ENCODE measurements at regions not wholly inside any gene's neighbourhood (a gene's known extent, or its start where the extent isn't known, plus 50 kb on each side); places are given as distances from the start of the nearest gene placed in this dataset.

GRCh38 chr16:22727285-22728166 lies 86.4 kb upstream of the HS3ST2 start:
- no peak for TF ChIP-seq POLR2A (IDR thresholded peaks at IDR 0.05)
- TF ChIP-seq, protein P1, sequence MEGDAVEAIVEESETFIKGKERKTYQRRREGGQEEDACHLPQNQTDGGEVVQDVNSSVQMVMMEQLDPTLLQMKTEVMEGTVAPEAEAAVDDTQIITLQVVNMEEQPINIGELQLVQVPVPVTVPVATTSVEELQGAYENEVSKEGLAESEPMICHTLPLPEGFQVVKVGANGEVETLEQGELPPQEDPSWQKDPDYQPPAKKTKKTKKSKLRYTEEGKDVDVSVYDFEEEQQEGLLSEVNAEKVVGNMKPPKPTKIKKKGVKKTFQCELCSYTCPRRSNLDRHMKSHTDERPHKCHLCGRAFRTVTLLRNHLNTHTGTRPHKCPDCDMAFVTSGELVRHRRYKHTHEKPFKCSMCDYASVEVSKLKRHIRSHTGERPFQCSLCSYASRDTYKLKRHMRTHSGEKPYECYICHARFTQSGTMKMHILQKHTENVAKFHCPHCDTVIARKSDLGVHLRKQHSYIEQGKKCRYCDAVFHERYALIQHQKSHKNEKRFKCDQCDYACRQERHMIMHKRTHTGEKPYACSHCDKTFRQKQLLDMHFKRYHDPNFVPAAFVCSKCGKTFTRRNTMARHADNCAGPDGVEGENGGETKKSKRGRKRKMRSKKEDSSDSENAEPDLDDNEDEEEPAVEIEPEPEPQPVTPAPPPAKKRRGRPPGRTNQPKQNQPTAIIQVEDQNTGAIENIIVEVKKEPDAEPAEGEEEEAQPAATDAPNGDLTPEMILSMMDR (IDR thresholded peaks at IDR 0.05), result no peak

All from testis (tissue), 2 donors.